LNCAP (cell line): ENCODE measurements at regions not wholly inside any gene's neighbourhood (a gene's known extent, or its start where the extent isn't known, plus 50 kb on each side); places are given as distances from the start of the nearest gene placed in this dataset.

Source experiments
- CTCF ChIP-seq: fragments of 450-650 bp; IDR thresholded peaks from 2 replicates; pipeline ENCODE4 v1.5.1; 2017; ENCODE audit warnings: mild to moderate bottlenecking

GRCh38 chr7:41133690-41134299, 569.1 kb downstream of the INHBA start:
- no peak for TF ChIP-seq CTCF

DNA sequence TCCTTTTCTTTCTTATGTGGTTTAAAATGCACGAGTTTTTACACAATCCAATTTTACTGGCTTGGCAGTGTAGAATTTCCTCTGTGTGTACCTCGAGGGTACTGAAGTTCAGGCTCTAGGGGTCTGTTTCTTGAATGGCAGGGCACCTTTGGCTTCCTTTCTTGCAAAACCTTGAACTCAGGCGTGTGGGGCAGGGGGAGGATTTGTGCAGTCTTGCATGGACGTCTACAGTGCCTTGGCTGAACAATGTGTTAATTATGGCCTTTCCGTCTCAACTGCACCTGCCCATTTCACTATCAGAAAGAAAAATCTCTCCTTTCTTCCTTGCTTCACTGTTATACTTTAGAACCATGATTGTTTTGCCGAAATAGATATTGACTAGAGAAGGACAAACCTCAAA, 570.9 kb downstream of the INHBA start:
- no peak for TF ChIP-seq CTCF

DNA sequence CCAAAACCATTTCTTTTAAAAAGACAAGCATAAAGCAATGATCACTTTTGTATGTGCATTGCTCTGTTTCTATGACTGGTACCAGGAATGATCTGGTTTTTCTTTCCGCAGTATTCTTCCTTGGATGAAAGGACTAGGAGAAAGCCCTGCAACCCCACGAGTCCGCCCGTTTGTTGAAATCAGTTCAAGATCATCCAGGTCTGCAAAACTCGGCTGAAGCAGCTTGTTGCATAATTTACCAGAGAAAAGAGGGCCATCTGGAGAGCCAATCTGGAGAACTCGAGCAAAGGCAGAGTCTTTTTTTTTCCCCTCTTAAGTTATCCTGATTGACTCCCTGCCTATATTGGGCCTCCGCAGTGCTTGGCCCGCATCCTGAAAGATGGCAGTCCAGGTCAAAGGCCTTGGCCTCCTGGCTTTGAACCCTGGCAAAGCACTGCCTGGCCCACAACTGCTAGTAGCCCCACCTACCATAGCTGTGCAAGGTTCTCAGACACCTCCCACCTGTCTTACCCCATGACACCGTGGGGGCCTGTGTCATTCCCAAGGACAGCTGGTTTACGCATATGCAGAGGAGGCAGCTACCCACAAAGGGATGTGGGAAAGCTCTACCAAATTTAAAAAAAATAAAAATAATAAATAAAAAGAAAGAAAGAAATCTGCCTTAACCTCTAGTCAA, 572.2 kb downstream of the INHBA start:
- no peak for TF ChIP-seq CTCF

DNA sequence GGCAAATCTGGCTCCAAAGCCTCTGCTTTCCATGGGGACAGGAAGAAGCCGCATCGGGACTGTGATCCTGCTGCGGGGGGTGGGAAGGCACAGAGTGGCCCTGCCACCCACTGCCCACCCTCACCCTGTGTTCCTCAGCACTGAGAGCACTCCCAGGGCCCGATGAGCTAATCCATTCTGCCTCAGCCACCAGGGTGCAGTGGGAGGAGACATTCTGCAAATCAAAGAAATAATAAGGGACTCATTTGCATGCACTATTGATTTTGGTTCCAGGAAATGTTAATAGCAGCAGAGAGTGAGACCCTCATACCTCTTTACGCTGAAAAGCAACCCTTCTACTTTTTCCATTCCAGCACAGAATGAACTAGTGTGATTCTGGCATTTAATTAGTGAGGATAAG, 572.8 kb downstream of the INHBA start:
- TF ChIP-seq CTCF: no peak

- no peak for TF ChIP-seq CTCF
These were observed 577.5 kb downstream of the INHBA start for GRCh38 chr7:41125343-41125742.

DNA sequence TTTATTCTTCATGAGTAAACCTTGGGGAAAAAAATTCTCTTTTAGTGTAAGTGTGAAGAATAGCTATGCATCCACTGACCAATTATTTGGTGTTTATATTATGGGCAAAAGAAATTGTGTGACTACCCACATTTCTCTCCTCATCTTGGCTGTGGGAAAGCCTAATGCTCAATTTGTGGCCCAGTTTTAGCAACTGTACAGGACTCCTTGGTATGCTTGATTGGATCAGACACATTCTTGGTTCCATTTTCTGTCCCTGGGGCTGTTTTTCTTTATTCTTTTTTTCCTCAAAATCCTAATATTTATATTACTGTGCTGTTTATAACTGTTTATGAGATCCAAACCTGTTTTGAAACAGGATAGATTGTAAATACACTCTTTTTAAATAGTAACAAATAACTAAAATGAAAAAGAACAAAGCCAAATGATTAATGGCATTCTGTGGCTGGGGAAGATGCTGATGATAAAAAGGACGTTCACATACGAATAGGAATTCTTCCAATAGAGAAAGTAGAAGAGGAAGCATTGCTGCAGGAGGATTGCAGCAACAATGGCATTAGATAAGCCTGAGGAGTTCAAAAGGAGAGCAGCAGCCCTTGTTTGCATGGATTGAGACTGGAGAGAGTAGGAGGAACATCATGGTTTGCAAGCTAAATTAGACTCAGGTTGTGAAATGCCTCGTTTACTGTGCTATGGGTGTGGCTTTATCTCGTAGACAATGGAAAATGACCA, 580.5 kb downstream of the INHBA start:
- TF ChIP-seq CTCF: no peak

DNA sequence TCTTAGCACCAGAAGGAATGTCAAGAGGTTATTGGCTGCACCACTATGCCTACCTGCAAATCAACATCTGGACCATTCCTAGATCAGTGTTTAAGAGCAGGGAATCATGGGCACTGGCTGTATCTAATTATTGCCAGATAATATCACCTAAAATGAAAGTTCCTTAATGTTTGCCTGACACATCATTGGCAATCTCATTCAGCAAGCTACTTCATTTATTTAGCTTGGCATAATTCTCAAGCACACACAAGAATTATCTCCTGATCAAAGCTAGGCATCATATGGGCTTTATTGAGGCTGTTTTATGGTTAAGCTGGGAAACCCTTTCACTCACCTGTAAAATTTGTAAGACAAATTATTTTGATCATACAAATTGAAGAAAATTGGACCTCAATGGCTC, 581.7 kb downstream of the INHBA start:
- TF ChIP-seq CTCF: no peak
